Right lobe of liver (tissue), 4 donors: ENCODE measurements at regions not wholly inside any gene's neighbourhood (a gene's known extent, or its start where the extent isn't known, plus 50 kb on each side); places are given as distances from the start of the nearest gene placed in this dataset.

Experiments
- CTCF ChIP-seq, 4 donors: fragments of 200-600 bp in 3 of 4; fragments of 450-650 bp in 1 of 4; IDR thresholded peaks; one replicate each; pipeline versions ENCODE4 v1.5.1 to v1.8.0; 2016 to 2022; ENCODE audit warnings: antibody characterized with exemption in 4 of 4, mild to moderate bottlenecking in 2 of 4
- POLR2A ChIP-seq: fragments of 450-650 bp; IDR thresholded peaks from one replicate; pipeline ENCODE4 v1.6.1; 2017; ENCODE audit warnings: antibody characterized with exemption, mild to moderate bottlenecking
- donor health status: DM: no; HTN: no; CAD: no.
- donor health status: DM: no; HTN: no; CAD: no.
- donor health status: DM: no; HTN: yes; CAD: no.

- no peak for TF ChIP-seq CTCF (IDR thresholded peaks at IDR 0.05)
- no peak for TF ChIP-seq POLR2A
These were observed 63.4 kb upstream of the RNF38 start for GRCh38 chr9:36463467-36463866.
